ENCODE measurements at regions not wholly inside any gene's neighbourhood (a gene's known extent, or its start where the extent isn't known, plus 50 kb on each side); places are given as distances from the start of the nearest gene placed in this dataset.

DNA sequence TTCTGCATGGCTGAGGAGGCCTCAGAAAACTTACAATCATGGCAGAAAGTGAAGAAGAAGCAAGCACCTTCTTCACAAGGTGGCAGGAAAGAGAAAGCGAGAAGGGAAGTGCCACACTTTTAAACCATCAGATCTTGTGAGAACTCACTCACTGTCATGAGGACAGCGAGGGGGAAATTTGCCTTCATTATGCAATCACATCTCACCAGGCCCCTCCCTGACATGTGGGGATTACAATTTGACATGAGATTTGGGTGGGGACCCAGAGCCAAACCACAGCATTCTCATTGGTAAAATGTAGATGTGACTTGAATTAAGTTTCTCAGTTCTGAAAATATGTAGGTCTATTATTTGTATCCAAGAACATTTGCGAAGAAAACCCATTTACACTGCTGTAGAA lies 854.8 kb downstream of the EPHA4 start:
- no peak overlapping the region for H3K4me3 ChIP-seq (ENCODE audit: low read length)
- TF ChIP-seq, protein P1, sequence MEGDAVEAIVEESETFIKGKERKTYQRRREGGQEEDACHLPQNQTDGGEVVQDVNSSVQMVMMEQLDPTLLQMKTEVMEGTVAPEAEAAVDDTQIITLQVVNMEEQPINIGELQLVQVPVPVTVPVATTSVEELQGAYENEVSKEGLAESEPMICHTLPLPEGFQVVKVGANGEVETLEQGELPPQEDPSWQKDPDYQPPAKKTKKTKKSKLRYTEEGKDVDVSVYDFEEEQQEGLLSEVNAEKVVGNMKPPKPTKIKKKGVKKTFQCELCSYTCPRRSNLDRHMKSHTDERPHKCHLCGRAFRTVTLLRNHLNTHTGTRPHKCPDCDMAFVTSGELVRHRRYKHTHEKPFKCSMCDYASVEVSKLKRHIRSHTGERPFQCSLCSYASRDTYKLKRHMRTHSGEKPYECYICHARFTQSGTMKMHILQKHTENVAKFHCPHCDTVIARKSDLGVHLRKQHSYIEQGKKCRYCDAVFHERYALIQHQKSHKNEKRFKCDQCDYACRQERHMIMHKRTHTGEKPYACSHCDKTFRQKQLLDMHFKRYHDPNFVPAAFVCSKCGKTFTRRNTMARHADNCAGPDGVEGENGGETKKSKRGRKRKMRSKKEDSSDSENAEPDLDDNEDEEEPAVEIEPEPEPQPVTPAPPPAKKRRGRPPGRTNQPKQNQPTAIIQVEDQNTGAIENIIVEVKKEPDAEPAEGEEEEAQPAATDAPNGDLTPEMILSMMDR (conservative IDR thresholded peaks at IDR 0.05; ENCODE audit: low read length) = no peak
- DNase-seq (ENCODE audit: low read depth) = no peak

DNA sequence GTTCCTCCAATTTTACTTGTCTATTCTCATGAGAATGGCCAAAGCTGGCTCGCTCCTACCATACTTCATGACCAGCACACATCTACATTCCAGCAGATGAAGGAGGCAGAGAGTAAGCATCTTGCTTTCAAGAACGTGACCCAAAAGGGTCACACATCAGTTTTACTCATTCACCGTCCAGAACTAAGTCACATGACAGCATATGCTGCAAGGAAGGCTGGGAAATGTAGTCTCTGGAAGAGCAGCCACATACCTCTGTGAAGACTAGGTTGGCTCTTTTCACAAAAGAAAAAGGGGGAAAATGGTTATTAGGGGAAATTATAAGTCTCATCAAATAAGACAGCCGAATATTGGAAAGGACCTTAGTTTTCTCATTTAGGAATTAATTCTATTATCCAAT lies 835.3 kb downstream of the EPHA4 start:
- H3K4me3 ChIP-seq (ENCODE audit: low read length) = no peak overlapping the region
- TF ChIP-seq, protein P1 (conservative IDR thresholded peaks at IDR 0.05; ENCODE audit: low read length) = no peak
- DNase-seq (ENCODE audit: low read depth) = no peak

DNA sequence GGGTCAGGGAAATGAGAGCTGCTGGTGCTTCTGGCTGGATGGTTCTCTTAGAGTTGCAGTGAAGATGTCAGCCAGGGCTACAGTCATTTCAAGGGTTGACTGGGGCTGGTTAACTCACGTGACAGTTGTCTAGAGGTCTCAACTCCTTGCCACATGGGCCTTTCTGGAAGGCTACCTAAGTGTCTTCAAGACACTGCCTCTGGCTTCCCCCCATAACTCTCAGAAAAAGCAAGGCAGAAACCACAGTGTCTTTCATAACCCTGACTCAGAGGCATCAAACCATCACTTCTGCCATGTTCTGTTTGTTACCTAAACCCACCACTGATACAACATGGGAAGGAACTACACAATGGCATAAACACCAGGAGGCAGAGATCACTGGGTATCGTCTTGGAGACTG lies 828.9 kb downstream of the EPHA4 start:
- TF ChIP-seq, protein P1 (conservative IDR thresholded peaks at IDR 0.05; ENCODE audit: low read length) = no peak
- DNase-seq (ENCODE audit: low read depth) = no peak
- H3K4me3 ChIP-seq (ENCODE audit: low read length) = no peak overlapping the region

DNA sequence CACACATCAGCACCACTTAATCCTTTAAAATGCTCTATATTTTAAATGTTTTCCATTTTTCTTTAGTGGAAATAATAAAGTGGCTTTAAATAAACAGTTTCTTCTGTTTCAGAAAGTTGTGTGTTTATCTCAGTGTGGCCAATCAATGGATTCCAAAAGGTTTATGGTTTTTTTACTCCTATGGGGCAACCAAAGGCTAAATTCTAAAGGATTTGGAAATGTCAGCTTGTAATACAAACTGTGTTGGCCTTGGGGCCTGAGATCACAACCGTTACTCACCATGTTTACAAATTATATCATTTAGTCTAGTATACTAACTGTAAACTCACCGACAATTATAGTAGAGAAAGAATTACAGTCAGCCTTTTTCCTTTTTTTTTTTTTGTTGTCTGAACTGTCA lies 827.2 kb downstream of the EPHA4 start:
- no peak for DNase-seq (ENCODE audit: low read depth)
- TF ChIP-seq, protein P1 (conservative IDR thresholded peaks at IDR 0.05; ENCODE audit: low read length) = no peak
- H3K4me3 ChIP-seq (ENCODE audit: low read length) = no peak overlapping the region

DNA sequence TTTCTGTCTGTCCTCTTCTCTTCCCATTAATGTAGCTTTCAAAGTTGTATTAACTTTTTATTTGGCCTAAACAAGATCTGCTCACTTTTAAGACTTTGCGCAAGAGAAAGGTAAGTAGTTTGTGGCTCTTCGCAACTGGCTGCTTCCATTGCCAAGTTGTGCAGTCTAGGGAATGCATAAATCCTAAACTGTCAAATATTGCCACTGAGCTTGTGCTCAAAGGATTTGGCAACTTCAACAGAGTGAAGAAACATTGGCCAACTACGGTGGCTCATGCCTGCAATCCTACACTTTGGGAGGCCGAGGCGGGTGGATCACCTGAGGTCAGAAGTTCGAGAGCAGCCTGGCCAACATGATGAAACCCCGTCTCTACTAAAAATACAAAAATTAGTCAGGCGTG lies 826.4 kb downstream of the EPHA4 start:
- no peak overlapping the region for H3K4me3 ChIP-seq (ENCODE audit: low read length)
- DNase-seq (ENCODE audit: low read depth) = no peak
- TF ChIP-seq, protein P1 (conservative IDR thresholded peaks at IDR 0.05; ENCODE audit: low read length) = no peak

DNA sequence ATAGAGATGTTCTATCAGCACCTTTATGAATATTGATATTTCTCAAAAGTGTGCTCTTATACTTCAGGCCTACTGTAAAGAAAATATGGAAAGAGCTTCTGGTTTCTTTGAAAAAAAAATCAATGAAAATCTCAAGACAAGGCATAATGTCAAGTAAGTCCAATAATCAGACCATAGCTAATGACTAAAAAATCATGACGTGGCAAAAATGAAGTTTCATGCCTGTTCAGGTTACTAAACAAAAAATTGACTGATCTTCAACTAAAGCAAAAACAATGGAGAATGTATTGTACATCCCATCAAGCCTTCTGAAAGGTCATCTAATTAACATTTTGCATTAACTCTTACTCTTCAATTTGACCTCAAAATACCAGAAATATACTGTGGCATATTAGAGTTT lies 824.4 kb downstream of the EPHA4 start:
- H3K4me3 ChIP-seq (ENCODE audit: low read length) = no peak overlapping the region
- DNase-seq (ENCODE audit: low read depth) = no peak
- TF ChIP-seq, protein P1 (conservative IDR thresholded peaks at IDR 0.05; ENCODE audit: low read length) = no peak

DNA sequence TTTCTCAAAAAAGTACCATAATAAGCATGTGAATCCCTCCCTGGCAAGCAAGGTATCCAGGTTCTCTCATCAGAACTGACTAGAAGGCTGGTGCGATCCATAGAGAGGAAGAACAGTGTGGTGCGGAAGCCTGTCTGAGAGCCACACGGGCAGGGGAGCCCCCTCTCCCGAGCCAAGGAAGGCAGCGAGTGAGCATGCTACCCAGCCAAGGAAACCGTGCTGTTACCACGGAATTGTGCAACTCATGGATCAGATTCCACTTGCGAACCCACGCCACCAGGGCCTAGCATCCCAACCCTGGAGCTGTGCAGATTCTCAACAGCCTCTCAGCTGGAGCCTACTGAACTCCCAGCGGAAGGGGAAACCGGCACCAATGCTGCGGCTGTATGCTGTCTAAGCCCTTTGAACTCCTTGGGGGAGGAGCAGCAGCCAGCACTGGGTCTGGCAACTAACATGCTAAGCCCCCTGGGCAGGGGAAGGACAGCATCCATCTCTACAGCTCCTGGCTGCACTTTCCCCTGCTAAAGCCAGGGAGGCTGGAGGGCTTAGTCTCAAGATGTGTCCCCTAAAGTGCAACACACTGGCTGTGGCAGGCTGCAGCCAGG lies 823.1 kb downstream of the EPHA4 start:
- TF ChIP-seq, protein P1 (conservative IDR thresholded peaks at IDR 0.05; ENCODE audit: low read length) = no peak
- DNase-seq (ENCODE audit: low read depth) = no peak
- H3K4me3 ChIP-seq (ENCODE audit: low read length) = no peak overlapping the region

Measured in AG10803 (cell line).